ENCODE measurements at regions not wholly inside any gene's neighbourhood (a gene's known extent, or its start where the extent isn't known, plus 50 kb on each side); places are given as distances from the start of the nearest gene placed in this dataset.

GRCh38 chr2:45203400-45203799, 194.1 kb upstream of the SIX2 start:
- TF ChIP-seq, protein P1, sequence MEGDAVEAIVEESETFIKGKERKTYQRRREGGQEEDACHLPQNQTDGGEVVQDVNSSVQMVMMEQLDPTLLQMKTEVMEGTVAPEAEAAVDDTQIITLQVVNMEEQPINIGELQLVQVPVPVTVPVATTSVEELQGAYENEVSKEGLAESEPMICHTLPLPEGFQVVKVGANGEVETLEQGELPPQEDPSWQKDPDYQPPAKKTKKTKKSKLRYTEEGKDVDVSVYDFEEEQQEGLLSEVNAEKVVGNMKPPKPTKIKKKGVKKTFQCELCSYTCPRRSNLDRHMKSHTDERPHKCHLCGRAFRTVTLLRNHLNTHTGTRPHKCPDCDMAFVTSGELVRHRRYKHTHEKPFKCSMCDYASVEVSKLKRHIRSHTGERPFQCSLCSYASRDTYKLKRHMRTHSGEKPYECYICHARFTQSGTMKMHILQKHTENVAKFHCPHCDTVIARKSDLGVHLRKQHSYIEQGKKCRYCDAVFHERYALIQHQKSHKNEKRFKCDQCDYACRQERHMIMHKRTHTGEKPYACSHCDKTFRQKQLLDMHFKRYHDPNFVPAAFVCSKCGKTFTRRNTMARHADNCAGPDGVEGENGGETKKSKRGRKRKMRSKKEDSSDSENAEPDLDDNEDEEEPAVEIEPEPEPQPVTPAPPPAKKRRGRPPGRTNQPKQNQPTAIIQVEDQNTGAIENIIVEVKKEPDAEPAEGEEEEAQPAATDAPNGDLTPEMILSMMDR (IDR thresholded peaks at IDR 0.05; ENCODE audit: insufficient read depth, low read length), result no peak
- TF ChIP-seq, protein P2, sequence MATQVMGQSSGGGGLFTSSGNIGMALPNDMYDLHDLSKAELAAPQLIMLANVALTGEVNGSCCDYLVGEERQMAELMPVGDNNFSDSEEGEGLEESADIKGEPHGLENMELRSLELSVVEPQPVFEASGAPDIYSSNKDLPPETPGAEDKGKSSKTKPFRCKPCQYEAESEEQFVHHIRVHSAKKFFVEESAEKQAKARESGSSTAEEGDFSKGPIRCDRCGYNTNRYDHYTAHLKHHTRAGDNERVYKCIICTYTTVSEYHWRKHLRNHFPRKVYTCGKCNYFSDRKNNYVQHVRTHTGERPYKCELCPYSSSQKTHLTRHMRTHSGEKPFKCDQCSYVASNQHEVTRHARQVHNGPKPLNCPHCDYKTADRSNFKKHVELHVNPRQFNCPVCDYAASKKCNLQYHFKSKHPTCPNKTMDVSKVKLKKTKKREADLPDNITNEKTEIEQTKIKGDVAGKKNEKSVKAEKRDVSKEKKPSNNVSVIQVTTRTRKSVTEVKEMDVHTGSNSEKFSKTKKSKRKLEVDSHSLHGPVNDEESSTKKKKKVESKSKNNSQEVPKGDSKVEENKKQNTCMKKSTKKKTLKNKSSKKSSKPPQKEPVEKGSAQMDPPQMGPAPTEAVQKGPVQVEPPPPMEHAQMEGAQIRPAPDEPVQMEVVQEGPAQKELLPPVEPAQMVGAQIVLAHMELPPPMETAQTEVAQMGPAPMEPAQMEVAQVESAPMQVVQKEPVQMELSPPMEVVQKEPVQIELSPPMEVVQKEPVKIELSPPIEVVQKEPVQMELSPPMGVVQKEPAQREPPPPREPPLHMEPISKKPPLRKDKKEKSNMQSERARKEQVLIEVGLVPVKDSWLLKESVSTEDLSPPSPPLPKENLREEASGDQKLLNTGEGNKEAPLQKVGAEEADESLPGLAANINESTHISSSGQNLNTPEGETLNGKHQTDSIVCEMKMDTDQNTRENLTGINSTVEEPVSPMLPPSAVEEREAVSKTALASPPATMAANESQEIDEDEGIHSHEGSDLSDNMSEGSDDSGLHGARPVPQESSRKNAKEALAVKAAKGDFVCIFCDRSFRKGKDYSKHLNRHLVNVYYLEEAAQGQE (IDR thresholded peaks at IDR 0.05; ENCODE audit: insufficient replicate concordance, low read depth), result no peak
- TF ChIP-seq GABPA (IDR thresholded peaks at IDR 0.05; ENCODE audit: low read depth), result no peak
- TF ChIP-seq SPI1 (IDR thresholded peaks at IDR 0.05; ENCODE audit: borderline replicate concordance, low read depth), result no peak
- no peak for TF ChIP-seq POLR2AphosphoS5 (IDR thresholded peaks at IDR 0.05; ENCODE audit: low read depth)
- no peak overlapping the region for H3K4me3 ChIP-seq (replicated peaks; ENCODE audit: insufficient read depth, low read length)
- no peak for DNase-seq (ENCODE audit: low read depth in 1 of 2, low spot score in 1 of 2)
- H3K27me3 ChIP-seq (ENCODE audit: insufficient read depth, poor library complexity, severe bottlenecking), result no peaks in the 10 kb centered on the region
- H3K27ac ChIP-seq (replicated peaks), result no peak overlapping the region

GRCh38 chr2:45199973-45200372, 190.7 kb upstream of the SIX2 start:
- no peak for TF ChIP-seq GABPA (IDR thresholded peaks at IDR 0.05; ENCODE audit: low read depth)
- TF ChIP-seq SPI1 (IDR thresholded peaks at IDR 0.05; ENCODE audit: borderline replicate concordance, low read depth), result no peak
- TF ChIP-seq, protein P2 (IDR thresholded peaks at IDR 0.05; ENCODE audit: insufficient replicate concordance, low read depth), result no peak
- TF ChIP-seq POLR2AphosphoS5 (IDR thresholded peaks at IDR 0.05; ENCODE audit: low read depth), result no peak
- TF ChIP-seq, protein P1 (IDR thresholded peaks at IDR 0.05; ENCODE audit: insufficient read depth, low read length), result no peak
- DNase-seq (ENCODE audit: low read depth in 1 of 2, low spot score in 1 of 2), result no peak

GRCh38 chr2:45195916-45196315, 186.7 kb upstream of the SIX2 start:
- no peak overlapping the region for H3K27ac ChIP-seq (replicated peaks)
- DNase-seq (ENCODE audit: low read depth in 1 of 2, low spot score in 1 of 2), result no peak
- no peaks in the 10 kb centered on the region for H3K27me3 ChIP-seq (ENCODE audit: insufficient read depth, poor library complexity, severe bottlenecking)
- no peak for TF ChIP-seq SPI1 (IDR thresholded peaks at IDR 0.05; ENCODE audit: borderline replicate concordance, low read depth)
- TF ChIP-seq, protein P1 (IDR thresholded peaks at IDR 0.05; ENCODE audit: insufficient read depth, low read length), result no peak
- no peak for TF ChIP-seq POLR2AphosphoS5 (IDR thresholded peaks at IDR 0.05; ENCODE audit: low read depth)
- no peak for TF ChIP-seq GABPA (IDR thresholded peaks at IDR 0.05; ENCODE audit: low read depth)
- TF ChIP-seq, protein P2 (IDR thresholded peaks at IDR 0.05; ENCODE audit: insufficient replicate concordance, low read depth), result no peak
- no peak overlapping the region for H3K4me3 ChIP-seq (replicated peaks; ENCODE audit: insufficient read depth, low read length)

More at GRCh38 chr2:45199973-45200372, 190.7 kb upstream of the SIX2 start:
- H3K27ac ChIP-seq (replicated peaks), result no peak overlapping the region
- H3K27me3 ChIP-seq (ENCODE audit: insufficient read depth, poor library complexity, severe bottlenecking), result no peaks in the 10 kb centered on the region
- H3K4me3 ChIP-seq (replicated peaks; ENCODE audit: insufficient read depth, low read length), result no peak overlapping the region
